Endothelial cell (in vitro differentiated cells): ENCODE measurements at regions not wholly inside any gene's neighbourhood (a gene's known extent, or its start where the extent isn't known, plus 50 kb on each side); places are given as distances from the start of the nearest gene placed in this dataset.

Source experiments
- DNase-seq: peaks from one replicate; pipeline ENCODE4 v3.0.0; 2021; ENCODE audit warnings: low spot score
- H3K27ac Mint-ChIP-seq: one replicate; pipeline ENCODE4 v1.8.0; 2021; ENCODE audit warnings: mixed read lengths, inconsistent platforms; ENCODE audit not compliant: unreplicated experiment
- H3K27me3 Mint-ChIP-seq: one replicate; pipeline ENCODE4 v1.8.0; 2021; ENCODE audit warnings: mild to moderate bottlenecking, moderate library complexity, mixed read lengths, inconsistent platforms; ENCODE audit not compliant: unreplicated experiment
- H3K36me3 Mint-ChIP-seq: one replicate; pipeline ENCODE4 v1.8.0; 2021; ENCODE audit warnings: mild to moderate bottlenecking, low read depth, mixed read lengths, inconsistent platforms; ENCODE audit not compliant: unreplicated experiment
- H3K4me1 Mint-ChIP-seq: one replicate; pipeline ENCODE4 v1.8.0; 2021; ENCODE audit warnings: mild to moderate bottlenecking, mixed read lengths, inconsistent platforms; ENCODE audit not compliant: unreplicated experiment
- H3K4me3 Mint-ChIP-seq: one replicate; pipeline ENCODE4 v1.8.0; 2021; ENCODE audit warnings: mild to moderate bottlenecking, mixed read lengths, inconsistent platforms; ENCODE audit not compliant: unreplicated experiment
- H3K9me3 Mint-ChIP-seq: one replicate; pipeline ENCODE4 v1.8.0; 2021; ENCODE audit warnings: mixed read lengths, inconsistent platforms; ENCODE audit not compliant: unreplicated experiment
- TF ChIP-seq, protein P1 (sequence below): fragments of 200-600 bp; sonication (generic); IDR thresholded peaks from one replicate; pipeline ENCODE4 v1.5.0; 2021; ENCODE audit warnings: antibody characterized with exemption; ENCODE audit not compliant: unreplicated experiment

DNA sequence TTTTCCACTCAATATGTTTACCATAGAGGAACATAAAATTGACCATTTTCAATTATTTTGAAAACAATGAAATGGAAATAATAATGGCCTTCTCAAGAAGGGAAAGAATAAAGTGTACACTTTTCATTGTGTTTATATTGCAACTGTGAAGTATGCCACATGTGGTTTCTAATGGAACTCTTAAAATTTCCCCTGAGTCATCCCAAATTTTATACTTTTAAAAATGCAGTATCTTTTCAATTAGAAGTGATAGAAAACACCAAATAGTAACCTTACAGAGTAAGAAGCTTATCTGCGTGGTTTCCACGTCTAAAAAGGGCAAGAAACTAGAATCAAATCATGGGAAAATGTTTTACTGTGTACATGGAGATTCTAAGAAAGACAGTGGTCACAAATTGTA, 70.0 kb downstream of the SCG2 start:
- no peaks in the 10 kb centered on the region for H3K27me3 Mint-ChIP-seq
- DNase-seq, result no peak
- TF ChIP-seq, protein P1, sequence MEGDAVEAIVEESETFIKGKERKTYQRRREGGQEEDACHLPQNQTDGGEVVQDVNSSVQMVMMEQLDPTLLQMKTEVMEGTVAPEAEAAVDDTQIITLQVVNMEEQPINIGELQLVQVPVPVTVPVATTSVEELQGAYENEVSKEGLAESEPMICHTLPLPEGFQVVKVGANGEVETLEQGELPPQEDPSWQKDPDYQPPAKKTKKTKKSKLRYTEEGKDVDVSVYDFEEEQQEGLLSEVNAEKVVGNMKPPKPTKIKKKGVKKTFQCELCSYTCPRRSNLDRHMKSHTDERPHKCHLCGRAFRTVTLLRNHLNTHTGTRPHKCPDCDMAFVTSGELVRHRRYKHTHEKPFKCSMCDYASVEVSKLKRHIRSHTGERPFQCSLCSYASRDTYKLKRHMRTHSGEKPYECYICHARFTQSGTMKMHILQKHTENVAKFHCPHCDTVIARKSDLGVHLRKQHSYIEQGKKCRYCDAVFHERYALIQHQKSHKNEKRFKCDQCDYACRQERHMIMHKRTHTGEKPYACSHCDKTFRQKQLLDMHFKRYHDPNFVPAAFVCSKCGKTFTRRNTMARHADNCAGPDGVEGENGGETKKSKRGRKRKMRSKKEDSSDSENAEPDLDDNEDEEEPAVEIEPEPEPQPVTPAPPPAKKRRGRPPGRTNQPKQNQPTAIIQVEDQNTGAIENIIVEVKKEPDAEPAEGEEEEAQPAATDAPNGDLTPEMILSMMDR, result no peak
- no peaks in the 10 kb centered on the region for H3K36me3 Mint-ChIP-seq
- no peaks in the 10 kb centered on the region for H3K9me3 Mint-ChIP-seq
- no peak overlapping the region for H3K4me3 Mint-ChIP-seq
- H3K4me1 Mint-ChIP-seq, result no peaks in the 10 kb centered on the region
- no peak overlapping the region for H3K27ac Mint-ChIP-seq

DNA sequence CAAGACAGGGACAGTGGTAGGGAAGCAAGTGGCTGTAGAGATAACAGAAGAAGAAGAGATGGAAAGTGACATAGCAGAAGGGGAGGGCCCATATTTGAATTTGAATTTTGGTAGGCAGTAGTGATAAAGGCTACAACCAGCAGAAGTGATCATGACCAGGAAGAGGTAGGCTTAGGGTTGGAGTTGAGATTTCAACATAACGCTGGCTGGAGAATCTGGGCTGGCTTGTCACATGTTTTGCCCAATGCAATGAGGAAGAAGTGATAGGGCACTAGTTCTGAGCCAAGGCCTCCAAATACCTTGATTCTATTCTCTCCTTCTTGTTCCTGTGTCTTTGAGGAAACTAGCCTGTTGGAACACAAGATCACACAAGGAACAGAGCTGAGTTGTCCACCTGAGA, 69.4 kb downstream of the SCG2 start:
- Mint-ChIP-seq H3K4me1 (no peaks in the 10 kb centered on the region), H3K27me3 (no peaks in the 10 kb centered on the region)
- no peak for DNase-seq

DNA sequence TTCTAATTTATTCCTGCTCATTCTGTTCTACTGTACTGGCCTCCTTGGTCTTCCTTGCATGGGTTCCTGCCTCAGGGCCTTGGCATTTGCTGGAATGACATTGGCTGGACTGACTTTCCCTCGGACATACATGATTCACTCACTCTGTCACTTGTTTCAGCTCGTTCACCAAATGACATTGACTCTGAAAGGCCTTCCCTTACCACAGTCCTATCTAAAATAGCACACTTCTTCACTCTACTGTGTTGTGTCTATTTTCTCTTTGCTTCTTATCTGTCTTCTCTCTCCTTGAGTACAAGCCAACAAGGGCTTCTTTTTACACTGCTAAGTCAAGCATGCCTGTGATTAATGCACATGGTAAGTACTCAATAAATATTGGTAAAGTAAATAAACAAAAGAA, 65.6 kb downstream of the SCG2 start:
- no peaks in the 10 kb centered on the region for H3K9me3 Mint-ChIP-seq
- peaks cover 3% of the 10 kb centered on the region for H3K4me1 Mint-ChIP-seq
- no peaks in the 10 kb centered on the region for H3K36me3 Mint-ChIP-seq
- TF ChIP-seq, protein P1, result no peak
- H3K27ac Mint-ChIP-seq, result no peak overlapping the region
- peaks cover 2% of the 10 kb centered on the region for H3K27me3 Mint-ChIP-seq
- DNase-seq, result no peak
- no peak overlapping the region for H3K4me3 Mint-ChIP-seq

More for the DNA sequence above, 69.4 kb downstream of the SCG2 start:
- H3K27ac Mint-ChIP-seq, result no peak overlapping the region
- no peaks in the 10 kb centered on the region for H3K9me3 Mint-ChIP-seq
- H3K4me3 Mint-ChIP-seq, result no peak overlapping the region
- TF ChIP-seq, protein P1, result no peak
- no peaks in the 10 kb centered on the region for H3K36me3 Mint-ChIP-seq

DNA sequence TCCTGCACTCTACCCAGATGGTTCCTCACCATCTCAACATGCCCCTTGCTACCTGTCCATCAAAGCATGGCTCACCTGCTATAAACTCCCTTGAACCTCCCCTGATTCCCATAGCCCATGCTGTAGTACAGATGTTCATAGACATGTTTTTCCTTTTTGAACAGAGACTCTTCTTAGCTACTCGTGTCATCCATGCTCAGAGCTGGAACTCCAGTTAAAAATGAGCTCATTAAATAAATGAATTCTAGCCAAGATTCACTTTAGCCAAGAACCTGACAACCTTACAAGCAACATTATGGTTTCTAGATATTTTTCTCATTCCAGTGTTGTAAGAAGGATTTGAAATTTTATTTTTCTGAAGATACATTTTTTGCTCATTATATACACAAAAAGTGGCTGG, 65.0 kb downstream of the SCG2 start:
- no peak overlapping the region for H3K27ac Mint-ChIP-seq
- no peak overlapping the region for H3K4me3 Mint-ChIP-seq
- peaks cover 3% of the 10 kb centered on the region for H3K4me1 Mint-ChIP-seq
- no peaks in the 10 kb centered on the region for H3K9me3 Mint-ChIP-seq
- H3K27me3 Mint-ChIP-seq, result peaks cover 2% of the 10 kb centered on the region
- no peaks in the 10 kb centered on the region for H3K36me3 Mint-ChIP-seq
- TF ChIP-seq, protein P1, result no peak
- DNase-seq, result no peak

DNA sequence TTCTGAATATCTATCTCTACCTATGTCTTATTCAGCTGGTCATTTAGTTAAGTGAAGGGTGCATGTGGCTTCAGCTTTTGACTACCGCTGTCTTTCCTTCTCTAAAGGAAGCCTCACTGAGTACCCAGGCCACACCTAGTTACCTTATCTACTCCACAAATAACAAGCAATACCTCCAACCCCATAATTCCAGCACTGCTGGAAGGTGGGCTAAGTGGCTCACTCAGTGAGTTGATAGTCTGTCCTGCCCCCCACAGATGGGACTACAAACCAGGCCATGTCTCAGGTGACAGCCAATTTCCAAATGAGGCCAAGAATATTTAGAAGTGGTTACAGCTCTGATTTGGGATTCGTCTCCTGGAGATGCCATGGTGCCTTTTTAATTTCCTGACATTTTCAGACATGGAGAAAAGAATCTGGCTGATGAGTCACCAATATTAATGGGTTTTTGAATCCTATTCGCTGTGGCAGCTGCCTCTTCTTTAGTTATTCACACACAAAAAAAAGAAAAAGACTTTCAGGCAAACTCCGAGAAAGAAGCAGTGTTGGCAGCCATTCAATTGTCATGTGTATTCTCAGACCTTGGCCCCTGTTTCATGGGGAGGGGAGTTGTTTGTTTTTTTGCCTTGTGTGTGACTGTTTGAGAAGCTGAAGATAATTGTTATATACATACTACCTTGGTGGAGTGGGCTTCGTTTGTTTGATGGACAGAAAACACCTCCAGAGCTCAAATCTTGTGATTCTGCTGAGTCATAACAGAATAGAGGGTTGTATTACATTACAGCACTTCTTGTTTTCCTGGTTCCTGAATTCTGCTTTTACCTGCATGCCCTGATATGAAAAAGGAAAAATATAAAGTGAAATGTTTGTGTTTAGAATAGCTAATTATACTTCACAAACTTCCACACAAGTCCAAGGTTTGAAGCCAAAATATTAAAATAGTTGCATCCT, 64.2 kb downstream of the SCG2 start:
- no peak overlapping the region for H3K27ac Mint-ChIP-seq
- DNase-seq, result no peak
- H3K9me3 Mint-ChIP-seq, result no peaks in the 10 kb centered on the region
- H3K36me3 Mint-ChIP-seq, result no peaks in the 10 kb centered on the region
- peaks cover 2% of the 10 kb centered on the region for H3K27me3 Mint-ChIP-seq
- no peak overlapping the region for H3K4me3 Mint-ChIP-seq
- peaks cover 3% of the 10 kb centered on the region for H3K4me1 Mint-ChIP-seq
- TF ChIP-seq, protein P1, result no peak
